CD14-positive monocyte (primary cell): ENCODE measurements at regions not wholly inside any gene's neighbourhood (a gene's known extent, or its start where the extent isn't known, plus 50 kb on each side); places are given as distances from the start of the nearest gene placed in this dataset.

Experiments used
- DNase-seq, 3 donors: peaks; one replicate each; pipeline ENCODE4 v3.0.0-alpha.2; 2011 to 2022
- H2AFZ ChIP-seq: 2 replicates; pipeline ENCODE4 v1.6.0; 2012; ENCODE audit warnings: mild to moderate bottlenecking, low read depth, low read length, inconsistent platforms; ENCODE audit not compliant: insufficient read depth, poor library complexity, severe bottlenecking
- H3K27ac ChIP-seq, 2 donors: 1 replicate in 1 of 2; 2 replicates in 1 of 2; pipeline ENCODE4 v1.5.1; 2012 to 2013; ENCODE audit warnings: low read length in 2 of 2, control low read depth in 1 of 2, inconsistent platforms in 1 of 2, low read depth in 1 of 2, mild to moderate bottlenecking in 1 of 2
- H3K27me3 ChIP-seq, 2 donors: one replicate each; pipeline versions ENCODE4 v1.6.0 to v1.6.1; 2011 to 2013; ENCODE audit warnings: low read length in 2 of 2; ENCODE audit not compliant: control insufficient read depth in 2 of 2, insufficient read depth in 2 of 2
- H3K36me3 ChIP-seq, 2 donors: replicated peaks in 1 of 2; 1 replicate in 1 of 2; 2 replicates in 1 of 2; pipeline versions ENCODE4 v1.5.1 to v1.6.1; 2012 to 2013; ENCODE audit warnings: low read length in 2 of 2, control low read depth in 1 of 2, inconsistent platforms in 1 of 2, mild to moderate bottlenecking in 1 of 2; ENCODE audit not compliant: insufficient read depth in 2 of 2, control insufficient read depth in 1 of 2
- H3K4me1 ChIP-seq, 2 donors: 1 replicate in 1 of 2; 2 replicates in 1 of 2; pipeline versions ENCODE4 v1.5.1 to v1.6.1; 2012 to 2013; ENCODE audit warnings: low read length in 2 of 2, control low read depth in 1 of 2, inconsistent platforms in 1 of 2, mild to moderate bottlenecking in 1 of 2, moderate library complexity in 1 of 2; ENCODE audit not compliant: insufficient read depth in 2 of 2, control insufficient read depth in 1 of 2
- H3K4me2 ChIP-seq: replicated peaks from 2 replicates; pipeline ENCODE3; 2012; ENCODE audit warnings: low read length, moderate library complexity, mild to moderate bottlenecking; ENCODE audit not compliant: poor library complexity, severe bottlenecking; ENCODE audit errors: extremely low read depth
- H3K4me3 ChIP-seq, 3 experiments: fragments of 200-600 bp in 1 of 3; sonication (generic) in 1 of 3; replicated peaks in 1 of 3; 1 replicate in 2 of 3; 2 replicates in 1 of 3; pipeline ENCODE4 v1.5.1; 2011 to 2013; ENCODE audit warnings: low read length in 3 of 3, mild to moderate bottlenecking in 3 of 3, control low read depth in 2 of 3, low read depth in 2 of 3, inconsistent platforms in 1 of 3, moderate library complexity in 1 of 3
- H3K79me2 ChIP-seq: 2 replicates; pipeline ENCODE4 v1.6.0; 2012; ENCODE audit warnings: mild to moderate bottlenecking, control low read depth, inconsistent platforms, low read length, moderate library complexity; ENCODE audit not compliant: insufficient read depth
- H3K9ac ChIP-seq: 2 replicates; pipeline ENCODE4 v1.6.0; 2017; ENCODE audit warnings: low read length, mild to moderate bottlenecking; ENCODE audit not compliant: insufficient read depth, poor library complexity, severe bottlenecking
- H3K9me3 ChIP-seq, 2 donors: replicated peaks in 1 of 2; 1 replicate in 1 of 2; 2 replicates in 1 of 2; pipeline versions ENCODE4 v1.5.1 to v1.6.1; 2012 to 2013; ENCODE audit warnings: low read length in 2 of 2, control low read depth in 1 of 2; ENCODE audit not compliant: control insufficient read depth in 1 of 2, insufficient read depth in 1 of 2
- H4K20me1 ChIP-seq: 2 replicates; pipeline ENCODE4 v1.6.0; 2012; ENCODE audit warnings: mild to moderate bottlenecking, low read length, control low read depth, moderate library complexity; ENCODE audit not compliant: insufficient read depth
- H3K27ac Mint-ChIP-seq, 7 donors: one replicate each; pipeline ENCODE4 v1.8.0; 2020; ENCODE audit warnings: mild to moderate bottlenecking in 7 of 7, mixed read lengths in 7 of 7, moderate library complexity in 6 of 7, inconsistent platforms in 2 of 7
- H3K27me3 Mint-ChIP-seq, 3 donors: one replicate each; pipeline ENCODE4 v1.8.0; 2021 to 2022; ENCODE audit warnings: low read depth in 3 of 3, mild to moderate bottlenecking in 3 of 3, mixed read lengths in 3 of 3, moderate library complexity in 3 of 3, inconsistent platforms in 1 of 3
- H3K36me3 Mint-ChIP-seq, 2 donors: one replicate each; pipeline ENCODE4 v1.8.0; 2020; ENCODE audit warnings: mixed read lengths in 2 of 2, inconsistent platforms in 1 of 2, mild to moderate bottlenecking in 1 of 2
- H3K4me1 Mint-ChIP-seq: one replicate; pipeline ENCODE4 v1.8.0; 2020; ENCODE audit warnings: mild to moderate bottlenecking, mixed read lengths
- H3K4me3 Mint-ChIP-seq, 2 donors: one replicate each; pipeline ENCODE4 v1.8.0; 2020; ENCODE audit warnings: mild to moderate bottlenecking in 2 of 2, mixed read lengths in 2 of 2, moderate library complexity in 1 of 2
- H3K9me3 Mint-ChIP-seq, 7 donors: one replicate each; pipeline ENCODE4 v1.8.0; 2020 to 2022; ENCODE audit warnings: mixed read lengths in 7 of 7, mild to moderate bottlenecking in 6 of 7, moderate library complexity in 6 of 7, inconsistent platforms in 2 of 7
- CTCF ChIP-seq: fragments of 200-600 bp; IDR thresholded peaks from one replicate; pipeline ENCODE4 v1.8.0; 2022; ENCODE audit warnings: antibody characterized with exemption, mild to moderate bottlenecking
- WGBS: methylation state at CpG from one replicate; pipeline ENCODE4 v1.1.5; 2013; ENCODE audit warnings: missing lambda C conversion rate; ENCODE audit not compliant: insufficient coverage; 5-methylcytosine and 5-hydroxymethylcytosine counted together
- intact Hi-C, 2 donors: fragments of 100-400 bp; cut with micrococcal nuclease; formaldehyde crosslinking; loops; one replicate each; pipeline versions ENCODE4 v1.15.0 to v1.15.1; 2023

- H3K9me3 Mint-ChIP-seq, result peaks cover 0 to 25% (median 6%) of the 10 kb centered on the region in 7 donors
- Histone ChIP-seq H3K79me2 (no peaks in the 10 kb centered on the region), H3K36me3 (no peaks in the 10 kb centered on the region), H2AFZ (no peak overlapping the region), H3K4me3 (no peak overlapping the region), H3K27me3 (no peaks in the 10 kb centered on the region), H3K9ac (no peak overlapping the region), H4K20me1 (no peaks in the 10 kb centered on the region), H3K9me3 (peaks cover 20 to 37% of the 10 kb centered on the region in 2 donors), H3K4me1 (no peaks in the 10 kb centered on the region), H3K4me2 (no peak overlapping the region), H3K27ac (no peak overlapping the region)
- no peak for TF ChIP-seq CTCF
- WGBS, result 92% methylated on average over 3 of the region's 5 CpGs
- H3K4me1 Mint-ChIP-seq, result no peaks in the 10 kb centered on the region
- H3K36me3 Mint-ChIP-seq, result no peaks in the 10 kb centered on the region
- H3K27me3 Mint-ChIP-seq, result no peaks in the 10 kb centered on the region
- no peak for DNase-seq
- intact Hi-C loops, result no loop called here
- H3K27ac Mint-ChIP-seq, result no peak overlapping the region
- H3K4me3 Mint-ChIP-seq, result no peak overlapping the region
These were observed 372.2 kb downstream of the VGLL3 start for GRCh38 chr3:86618706-86619105.

GRCh38 chr3:86605166-86605565, 385.8 kb downstream of the VGLL3 start:
- no peak overlapping the region for H3K27ac Mint-ChIP-seq
- peaks cover 0 to 2% (median 0%) of the 10 kb centered on the region in 3 donors for H3K27me3 Mint-ChIP-seq
- DNase-seq, result no peak
- H3K36me3 ChIP-seq, result no peaks in the 10 kb centered on the region
- H3K27me3 ChIP-seq, result no peaks in the 10 kb centered on the region
- H3K79me2 ChIP-seq, result no peaks in the 10 kb centered on the region
- H3K27ac ChIP-seq, result no peak overlapping the region
- no peaks in the 10 kb centered on the region for H3K4me1 Mint-ChIP-seq
- no peak overlapping the region for H3K4me2 ChIP-seq
- peaks cover 14 to 19% of the 10 kb centered on the region in 2 donors for H3K9me3 ChIP-seq
- peaks cover 0 to 14% (median 6%) of the 10 kb centered on the region in 7 donors for H3K9me3 Mint-ChIP-seq
- intact Hi-C loops, result no loop called here
- no peak overlapping the region for H2AFZ ChIP-seq
- H3K4me3 ChIP-seq, result no peak overlapping the region
- no peak overlapping the region for H3K9ac ChIP-seq
- WGBS, result no CpG with 5 or more reads among the region's 2 CpGs
- no peaks in the 10 kb centered on the region for H3K4me1 ChIP-seq
- H3K36me3 Mint-ChIP-seq, result no peaks in the 10 kb centered on the region
- no peaks in the 10 kb centered on the region for H4K20me1 ChIP-seq
- no peak overlapping the region for H3K4me3 Mint-ChIP-seq
- no peak for TF ChIP-seq CTCF
